GM21367 (cell line): ENCODE measurements at regions not wholly inside any gene's neighbourhood (a gene's known extent, or its start where the extent isn't known, plus 50 kb on each side); places are given as distances from the start of the nearest gene placed in this dataset.
"Not testable (repeated sequence)": the region's sequence is repeated elsewhere in the genome, so short reads cannot be mapped to it uniquely, and the experiment has no call there.

Source experiments
- ATAC-seq: cut with Tn5 transposase; IDR thresholded peaks from one replicate; pipeline ENCODE4 v1.9.1; 2021; ENCODE audit not compliant: unreplicated experiment

DNA sequence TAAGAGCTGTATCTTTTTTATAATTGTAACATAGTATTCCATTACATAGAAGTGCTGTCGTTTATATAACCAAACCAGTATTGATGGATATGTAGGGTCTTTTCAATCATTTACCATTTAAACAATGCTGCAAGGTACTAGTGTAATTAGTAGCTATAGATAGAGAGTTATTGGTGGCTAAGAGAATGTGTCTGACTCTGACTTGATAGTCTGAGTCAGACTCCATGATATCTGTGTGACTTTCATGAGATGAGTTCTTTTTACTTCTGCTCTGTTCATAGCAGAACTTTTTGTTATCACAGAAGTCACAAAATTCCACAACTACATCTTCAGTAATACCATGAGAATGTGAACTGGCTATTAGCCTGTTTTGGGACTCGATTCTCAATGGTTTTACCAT, 150.6 kb downstream of the FHIP1A start:
- no peak for ATAC-seq

- ATAC-seq, result no peak
Measured at GRCh38 chr4:151561551-151562256, 152.7 kb downstream of the FHIP1A start.

DNA sequence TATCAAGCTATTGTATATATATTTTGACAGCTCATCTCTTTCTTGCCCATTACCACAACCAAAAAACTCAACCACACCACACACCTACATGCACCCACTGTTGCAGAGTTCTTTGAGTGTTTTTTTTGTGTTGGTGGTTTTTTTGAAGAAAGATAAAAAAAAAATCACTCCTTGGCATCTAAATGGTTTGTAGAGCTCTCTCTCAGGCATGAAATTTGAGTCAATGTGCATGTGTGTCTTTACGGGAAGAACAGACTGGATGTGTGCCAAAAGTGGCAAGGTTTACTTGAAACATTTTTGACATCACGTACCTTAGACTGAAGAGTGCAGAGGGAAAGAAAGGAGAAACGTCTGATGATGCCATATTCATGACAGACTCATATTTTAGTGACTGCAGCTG, 154.2 kb downstream of the FHIP1A start:
- no peak for ATAC-seq

GRCh38 chr4:151564321-151564720, 155.3 kb downstream of the FHIP1A start:
- no peak for ATAC-seq

- no peak for ATAC-seq
Measured at GRCh38 chr4:151565583-151565982, 156.6 kb downstream of the FHIP1A start.

DNA sequence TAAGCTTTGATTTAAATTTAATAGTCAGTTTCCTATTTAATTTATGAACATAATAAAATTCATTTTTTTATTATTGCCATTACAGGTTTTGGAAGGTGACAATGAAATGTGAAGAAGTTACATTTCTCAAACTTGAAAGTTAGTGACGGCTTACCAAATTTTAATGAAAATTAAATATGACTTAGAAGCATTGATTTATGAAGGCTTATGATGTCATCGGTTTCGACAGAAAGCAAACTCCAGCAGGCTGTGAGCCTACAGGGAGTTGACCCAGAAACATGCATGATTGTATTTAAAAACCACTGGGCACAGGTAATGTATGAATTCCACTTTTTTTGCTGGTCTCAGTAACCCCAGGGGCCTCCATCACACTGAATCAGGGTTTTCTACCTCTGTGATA, 157.1 kb downstream of the FHIP1A start:
- no peak for ATAC-seq

- peak; percentile 92 for ATAC-seq
Measured at GRCh38 chr4:151567056-151567455, 158.1 kb downstream of the FHIP1A start.

GRCh38 chr4:151568966-151569365, 160.0 kb downstream of the FHIP1A start:
- ATAC-seq, result no peak

GRCh38 chr4:151569650-151570049, 160.7 kb downstream of the FHIP1A start:
- no peak for ATAC-seq

GRCh38 chr4:151573474-151573873, 164.5 kb downstream of the FHIP1A start:
- ATAC-seq, result no peak

- no peak for ATAC-seq
Measured at GRCh38 chr4:151573945-151574344, 165.0 kb downstream of the FHIP1A start.

GRCh38 chr4:151574968-151575367, 166.0 kb downstream of the FHIP1A start:
- no peak for ATAC-seq

DNA sequence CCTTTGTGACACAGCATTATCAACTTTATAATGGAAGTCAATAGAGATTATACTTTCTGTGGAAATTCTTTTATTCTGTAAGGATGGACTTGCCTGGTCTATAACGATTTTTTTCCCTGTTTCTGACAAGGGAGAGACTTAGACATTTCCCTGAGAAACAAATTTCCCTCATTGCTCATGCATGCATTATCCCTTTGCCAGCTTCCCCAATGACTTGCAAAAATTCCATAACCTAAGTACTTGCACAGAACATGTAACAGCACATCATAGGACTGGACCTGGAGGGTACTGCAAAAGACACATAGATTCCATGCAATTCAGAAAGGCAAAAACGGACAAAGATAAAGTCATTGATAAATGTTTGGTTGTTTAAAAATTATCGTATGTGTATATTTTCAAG, 166.7 kb downstream of the FHIP1A start:
- no peak for ATAC-seq

DNA sequence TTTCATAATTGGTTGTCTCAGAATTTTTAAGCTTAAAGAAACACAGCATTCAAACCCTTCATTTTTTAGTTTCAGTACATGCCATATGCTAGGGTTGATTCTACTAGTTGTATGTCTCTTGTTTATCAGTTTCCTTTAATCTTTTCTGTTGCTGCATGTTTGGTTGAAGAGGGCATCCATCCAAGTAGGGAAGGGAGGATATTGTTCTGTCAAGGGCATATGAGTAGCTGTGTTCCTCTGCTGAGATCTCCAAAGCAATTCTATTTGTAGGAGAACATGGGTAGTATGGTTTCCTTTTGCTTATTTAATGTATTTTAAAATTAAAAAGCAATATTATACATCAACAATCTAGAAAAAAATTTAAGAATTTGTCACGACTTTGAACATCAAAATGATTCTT, 167.7 kb downstream of the FHIP1A start:
- no peak for ATAC-seq

- no peak for ATAC-seq
Measured at GRCh38 chr4:151581570-151581969, 172.6 kb downstream of the FHIP1A start.

DNA sequence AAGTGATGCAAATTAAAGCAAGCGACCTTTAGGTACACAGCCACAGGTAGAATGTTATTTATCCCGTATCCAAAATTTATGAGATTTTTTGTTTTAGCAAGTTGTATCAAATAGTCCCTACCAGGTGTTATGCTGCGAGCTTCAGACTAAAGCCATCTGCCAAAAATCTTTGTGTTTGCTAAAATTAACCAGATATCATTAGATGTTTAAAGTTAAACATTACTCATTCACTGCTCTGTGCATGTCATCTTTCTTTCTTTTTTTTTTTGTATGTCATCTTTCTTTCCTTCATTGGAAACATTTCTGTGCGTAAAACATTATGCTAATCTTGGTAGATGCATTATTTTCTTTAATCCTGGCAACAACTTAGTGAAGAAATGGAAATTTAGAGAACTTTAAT, 173.1 kb downstream of the FHIP1A start:
- ATAC-seq, result no peak

GRCh38 chr4:151583157-151583914, 174.4 kb downstream of the FHIP1A start:
- ATAC-seq, result no peak

DNA sequence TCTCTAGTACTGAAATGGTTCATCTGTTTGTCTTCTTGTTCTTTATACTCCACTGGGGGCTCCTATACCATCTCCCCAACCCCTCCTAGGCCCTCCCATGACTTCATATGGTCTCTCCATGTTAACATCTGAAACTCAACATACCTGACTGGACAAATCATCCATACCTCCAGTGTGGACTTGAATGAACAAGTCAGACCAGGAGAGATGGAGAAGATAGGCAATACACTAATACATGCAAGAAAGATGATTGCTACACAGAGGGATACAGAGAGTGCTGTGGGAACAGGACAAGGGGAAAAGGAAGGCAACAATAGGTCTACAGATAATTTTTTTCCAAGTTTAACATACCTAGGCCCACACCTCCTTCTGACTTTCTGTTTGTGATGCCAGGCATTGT, 175.1 kb downstream of the FHIP1A start:
- ATAC-seq, result no peak

- not testable (repeated sequence) for ATAC-seq
Measured at GRCh38 chr4:151595629-151596028, 165.2 kb downstream of the GATB start.

- not testable (repeated sequence) for ATAC-seq
Measured at GRCh38 chr4:151597691-151598090, 163.1 kb downstream of the GATB start.

DNA sequence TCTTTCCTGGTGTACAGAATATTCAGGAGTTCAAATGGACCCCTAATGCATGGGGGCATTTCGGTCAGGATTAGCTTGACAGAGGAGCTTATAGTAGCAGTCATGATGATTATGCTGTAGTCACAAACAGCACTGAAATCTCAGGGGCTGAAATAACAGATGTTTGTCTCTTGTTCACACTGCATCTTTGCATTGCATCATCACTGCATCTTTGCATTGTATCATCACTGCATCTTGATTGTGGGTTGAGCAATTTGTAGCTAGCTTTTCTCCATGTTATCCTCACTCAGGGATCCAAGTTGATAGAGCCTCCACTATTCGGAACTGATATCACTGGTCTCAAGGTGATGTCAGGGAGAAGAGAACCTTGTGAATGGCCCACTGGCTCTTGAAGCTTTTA, 160.9 kb downstream of the GATB start:
- ATAC-seq, result no peak

DNA sequence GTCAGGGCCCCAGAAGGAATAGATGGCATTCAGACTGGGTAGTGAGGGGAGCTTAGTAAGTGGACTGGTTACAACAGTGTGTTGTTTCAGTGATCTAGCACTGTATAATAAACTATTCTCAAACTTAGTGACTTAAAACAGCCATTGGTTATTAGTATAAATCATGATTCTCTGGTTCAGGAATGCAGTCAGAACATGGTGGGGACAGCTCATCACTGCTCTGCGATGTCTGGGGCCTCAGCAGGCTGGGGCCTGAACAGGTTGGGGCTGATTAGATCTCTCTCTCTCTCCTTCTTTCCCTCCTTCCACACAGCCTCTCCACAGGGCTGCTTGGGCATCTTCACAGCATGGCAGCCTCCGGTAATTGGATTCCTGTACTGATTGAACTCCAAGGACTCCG, 160.4 kb downstream of the GATB start:
- no peak for ATAC-seq

- ATAC-seq, result no peak
Measured at GRCh38 chr4:151603377-151603776, 157.4 kb downstream of the GATB start.
